Astrocyte (in vitro differentiated cells and primary cell): ENCODE measurements at regions not wholly inside any gene's neighbourhood (a gene's known extent, or its start where the extent isn't known, plus 50 kb on each side); places are given as distances from the start of the nearest gene placed in this dataset.

ENCODE experiments used
- DNase-seq: peaks from one replicate; pipeline ENCODE4 v3.0.0-alpha.2; 2010; ENCODE audit warnings: low read depth
- FAIRE-seq: peaks from 2 replicates; lab custom pipeline; 2011; peaks lifted over from hg19 to GRCh38; lab: Jason Lieb, UNC
- H2AFZ ChIP-seq: 2 replicates; pipeline ENCODE4 v1.6.0; 2012; ENCODE audit warnings: low read depth, low read length, inconsistent platforms
- H3K27ac ChIP-seq: 2 replicates; pipeline ENCODE4 v1.5.1; 2011; ENCODE audit warnings: low read depth, low read length, inconsistent platforms
- H3K27me3 ChIP-seq: 2 replicates; pipeline ENCODE4 v1.6.0; 2011; ENCODE audit warnings: low read length, inconsistent platforms; ENCODE audit not compliant: insufficient read depth
- H3K36me3 ChIP-seq: 2 replicates; pipeline ENCODE4 v1.5.1; 2011; ENCODE audit warnings: low read length, inconsistent platforms; ENCODE audit not compliant: insufficient read depth
- H3K4me1 ChIP-seq: 2 replicates; pipeline ENCODE4 v1.5.1; 2011; ENCODE audit warnings: low read length, inconsistent platforms; ENCODE audit not compliant: insufficient read depth
- H3K4me2 ChIP-seq: 2 replicates; pipeline ENCODE4 v1.6.0; 2012; ENCODE audit warnings: low read length, inconsistent platforms
- H3K4me3 ChIP-seq: 2 replicates; pipeline ENCODE4 v1.5.1; 2011; ENCODE audit warnings: low read depth, mild to moderate bottlenecking, low read length, inconsistent platforms; ENCODE audit not compliant: insufficient read depth
- H3K79me2 ChIP-seq: 2 replicates; pipeline ENCODE4 v1.6.0; 2012; ENCODE audit warnings: mild to moderate bottlenecking, low read length, inconsistent platforms; ENCODE audit not compliant: insufficient read depth
- H3K9ac ChIP-seq: 2 replicates; pipeline ENCODE4 v1.6.0; 2012; ENCODE audit warnings: mild to moderate bottlenecking, low read length, inconsistent platforms
- H3K9me3 ChIP-seq: 2 replicates; pipeline ENCODE4 v1.5.1; 2012; ENCODE audit warnings: low read depth, mild to moderate bottlenecking, low read length, inconsistent platforms; ENCODE audit not compliant: insufficient read depth
- H4K20me1 ChIP-seq: 2 replicates; pipeline ENCODE4 v1.6.0; 2012; ENCODE audit warnings: low read length, inconsistent platforms; ENCODE audit not compliant: insufficient read depth
- H3K27ac Mint-ChIP-seq: one replicate; pipeline ENCODE4 v1.8.0; 2021; ENCODE audit warnings: mild to moderate bottlenecking, mixed read lengths; ENCODE audit not compliant: unreplicated experiment
- H3K27me3 Mint-ChIP-seq: one replicate; pipeline ENCODE4 v1.8.0; 2021; ENCODE audit warnings: low read depth, mixed read lengths; ENCODE audit not compliant: unreplicated experiment
- H3K36me3 Mint-ChIP-seq: one replicate; pipeline ENCODE4 v1.8.0; 2021; ENCODE audit warnings: low read depth, mixed read lengths; ENCODE audit not compliant: unreplicated experiment
- H3K4me1 Mint-ChIP-seq: one replicate; pipeline ENCODE4 v1.8.0; 2021; ENCODE audit warnings: low read depth, mixed read lengths; ENCODE audit not compliant: unreplicated experiment
- H3K4me3 Mint-ChIP-seq: one replicate; pipeline ENCODE4 v1.8.0; 2021; ENCODE audit warnings: mild to moderate bottlenecking, moderate library complexity, mixed read lengths; ENCODE audit not compliant: unreplicated experiment
- H3K9me3 Mint-ChIP-seq: one replicate; pipeline ENCODE4 v1.8.0; 2021; ENCODE audit warnings: mild to moderate bottlenecking, mixed read lengths; ENCODE audit not compliant: unreplicated experiment
- CTCF ChIP-seq: IDR thresholded peaks from 2 replicates; pipeline ENCODE4 v1.5.1; 2011; ENCODE audit warnings: low read depth, mild to moderate bottlenecking, inconsistent platforms, low read length, moderate library complexity; ENCODE audit not compliant: insufficient read depth
- EZH2 ChIP-seq: IDR thresholded peaks from 2 replicates; pipeline ENCODE4 v1.6.1; 2012; ENCODE audit warnings: mild to moderate bottlenecking, low read length, inconsistent platforms; ENCODE audit not compliant: insufficient read depth

- Histone ChIP-seq H3K4me3 (no peak overlapping the region), H2AFZ (no peak overlapping the region), H3K4me2 (no peak overlapping the region), H3K79me2 (no peaks in the 10 kb centered on the region), H3K27ac (no peak overlapping the region), H3K4me1 (peaks cover 6% of the 10 kb centered on the region), H3K36me3 (no peaks in the 10 kb centered on the region), H3K27me3 (no peaks in the 10 kb centered on the region), H3K9ac (no peak overlapping the region), H4K20me1 (no peaks in the 10 kb centered on the region), H3K9me3 (no peaks in the 10 kb centered on the region)
- H3K27ac Mint-ChIP-seq: no peak overlapping the region
- peaks cover 2% of the 10 kb centered on the region for H3K9me3 Mint-ChIP-seq
- DNase-seq (no peak), FAIRE-seq (no peak)
- H3K4me1 Mint-ChIP-seq: peaks cover 11% of the 10 kb centered on the region
- TF ChIP-seq EZH2: no peak
- no peak for TF ChIP-seq CTCF
- H3K27me3 Mint-ChIP-seq: no peaks in the 10 kb centered on the region
- H3K36me3 Mint-ChIP-seq: no peaks in the 10 kb centered on the region
- no peak overlapping the region for H3K4me3 Mint-ChIP-seq
Observed at GRCh38 chr4:31241504-31242106, 521.4 kb downstream of the PCDH7 start.

DNA sequence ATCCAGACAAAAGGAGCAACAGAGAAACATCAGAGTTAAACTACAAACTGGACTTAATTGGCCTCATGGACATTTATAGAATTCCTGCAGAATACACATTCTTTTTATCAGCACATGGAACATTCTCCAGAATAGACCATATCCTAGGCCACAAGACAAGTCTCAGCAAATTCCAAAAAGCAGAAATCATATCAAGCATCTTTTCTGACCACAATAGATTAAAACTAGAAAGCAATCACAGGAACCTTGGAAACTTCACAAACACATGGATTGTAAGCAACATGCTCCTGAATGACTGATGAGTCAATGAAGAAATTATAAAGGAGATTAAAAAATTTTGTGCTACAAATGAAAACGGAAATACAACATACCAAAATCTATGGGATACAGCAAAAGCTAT lies 526.7 kb downstream of the PCDH7 start:
- DNase-seq: peak; percentile 83
- Histone ChIP-seq H3K27ac (no peak overlapping the region), H3K4me1 (no peaks in the 10 kb centered on the region), H3K9me3 (no peaks in the 10 kb centered on the region), H2AFZ (no peak overlapping the region), H3K27me3 (no peaks in the 10 kb centered on the region), H3K4me2 (no peak overlapping the region), H3K36me3 (no peaks in the 10 kb centered on the region), H3K9ac (no peak overlapping the region), H4K20me1 (no peaks in the 10 kb centered on the region), H3K4me3 (no peak overlapping the region), H3K79me2 (no peaks in the 10 kb centered on the region)
- H3K9me3 Mint-ChIP-seq: no peaks in the 10 kb centered on the region
- TF ChIP-seq CTCF (no peak), EZH2 (no peak)
- no peaks in the 10 kb centered on the region for H3K36me3 Mint-ChIP-seq
- peaks cover 8% of the 10 kb centered on the region for H3K4me1 Mint-ChIP-seq
- no peak for FAIRE-seq
- H3K27me3 Mint-ChIP-seq: no peaks in the 10 kb centered on the region
- peak overlapping the region; percentile 53 for H3K27ac Mint-ChIP-seq
- no peak overlapping the region for H3K4me3 Mint-ChIP-seq

GRCh38 chr4:31259119-31259518 lies 539.0 kb downstream of the PCDH7 start:
- Mint-ChIP-seq H3K27me3 (no peaks in the 10 kb centered on the region), H3K4me3 (no peak overlapping the region), H3K9me3 (peaks cover 6% of the 10 kb centered on the region), H3K4me1 (no peaks in the 10 kb centered on the region), H3K36me3 (no peaks in the 10 kb centered on the region), H3K27ac (no peak overlapping the region)
- H3K27me3 ChIP-seq: no peaks in the 10 kb centered on the region
- H3K4me2 ChIP-seq: no peak overlapping the region
- no peak overlapping the region for H3K9ac ChIP-seq
- no peak overlapping the region for H3K27ac ChIP-seq
- no peaks in the 10 kb centered on the region for H4K20me1 ChIP-seq
- H3K4me3 ChIP-seq: no peak overlapping the region
- H3K9me3 ChIP-seq: no peaks in the 10 kb centered on the region
- H3K36me3 ChIP-seq: no peaks in the 10 kb centered on the region
- no peaks in the 10 kb centered on the region for H3K79me2 ChIP-seq
- no peak for FAIRE-seq
- DNase-seq: no peak
- H2AFZ ChIP-seq: no peak overlapping the region
- TF ChIP-seq EZH2 (no peak), CTCF (no peak)
- H3K4me1 ChIP-seq: no peaks in the 10 kb centered on the region
